Activated T-cell treated with anti-CD3 and anti-CD28 coated beads for 24 hours (primary cell): ENCODE measurements at regions not wholly inside any gene's neighbourhood (a gene's known extent, or its start where the extent isn't known, plus 50 kb on each side); places are given as distances from the start of the nearest gene placed in this dataset.

Source experiments
- DNase-seq: peaks from one replicate; pipeline ENCODE4 v3.0.0-alpha.2; 2020; ENCODE audit warnings: low read depth

GRCh38 chr16:87552072-87552718, 50.1 kb upstream of the JPH3 start:
- DNase-seq, result no peak

- no peak for DNase-seq
Observed at GRCh38 chr16:87551487-87551886, 50.8 kb upstream of the JPH3 start.

GRCh38 chr16:87550495-87550961, 51.8 kb upstream of the JPH3 start:
- peak; percentile 45 for DNase-seq

- no peak for DNase-seq
Observed at GRCh38 chr16:87549627-87550494, 52.4 kb upstream of the JPH3 start.

GRCh38 chr16:87548046-87548445, 54.3 kb upstream of the JPH3 start:
- no peak for DNase-seq

GRCh38 chr16:87543436-87544191, 50.8 kb upstream of the ZCCHC14 start:
- DNase-seq, result no peak

GRCh38 chr16:87542531-87543102, 49.8 kb upstream of the ZCCHC14 start:
- DNase-seq, result no peak
